VCaP (cell line): ENCODE measurements at regions not wholly inside any gene's neighbourhood (a gene's known extent, or its start where the extent isn't known, plus 50 kb on each side); places are given as distances from the start of the nearest gene placed in this dataset.

Source experiments
- H3K27ac ChIP-seq: fragments of 450-650 bp; 2 replicates; pipeline ENCODE4 v1.5.1; 2017
- CTCF ChIP-seq: fragments of 450-650 bp; conservative IDR thresholded peaks from 2 replicates; pipeline ENCODE4 v1.5.1; 2017; ENCODE audit warnings: mild to moderate bottlenecking, moderate library complexity

GRCh38 chr4:180589575-180589974 lies 1653.6 kb upstream of the TENM3 start:
- H3K27ac ChIP-seq, result no peak overlapping the region
- no peak for TF ChIP-seq CTCF

DNA sequence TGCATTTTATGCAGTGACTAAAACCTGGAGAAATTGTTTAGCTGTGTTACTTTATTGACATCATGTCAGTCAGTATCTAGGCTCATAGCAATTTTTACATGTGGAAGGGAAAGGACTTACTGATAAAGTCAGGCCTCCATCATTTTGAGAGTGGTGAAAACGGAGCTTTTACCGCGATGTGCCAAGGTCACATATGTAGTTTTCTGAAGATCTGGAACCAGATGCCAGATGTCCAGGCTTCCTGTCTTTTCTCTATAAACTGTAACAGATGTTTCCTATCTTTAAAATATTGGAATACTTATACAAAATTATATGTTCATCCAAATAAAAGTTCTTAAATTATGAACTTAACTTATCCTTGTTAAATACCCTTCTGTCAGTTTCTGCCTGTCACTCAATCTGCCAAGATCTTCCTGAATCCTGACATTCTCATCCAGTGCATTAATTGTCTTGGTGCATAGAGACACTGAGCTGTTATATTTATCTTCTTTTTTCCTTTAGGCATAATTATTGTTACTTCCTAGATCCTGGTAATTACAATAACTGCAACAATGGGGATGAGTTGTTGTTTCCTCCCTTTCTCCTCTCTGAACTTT lies 1646.2 kb upstream of the TENM3 start:
- no peak for TF ChIP-seq CTCF
- H3K27ac ChIP-seq, result no peak overlapping the region

GRCh38 chr4:180598281-180598680 lies 1644.9 kb upstream of the TENM3 start:
- no peak overlapping the region for H3K27ac ChIP-seq
- no peak for TF ChIP-seq CTCF

DNA sequence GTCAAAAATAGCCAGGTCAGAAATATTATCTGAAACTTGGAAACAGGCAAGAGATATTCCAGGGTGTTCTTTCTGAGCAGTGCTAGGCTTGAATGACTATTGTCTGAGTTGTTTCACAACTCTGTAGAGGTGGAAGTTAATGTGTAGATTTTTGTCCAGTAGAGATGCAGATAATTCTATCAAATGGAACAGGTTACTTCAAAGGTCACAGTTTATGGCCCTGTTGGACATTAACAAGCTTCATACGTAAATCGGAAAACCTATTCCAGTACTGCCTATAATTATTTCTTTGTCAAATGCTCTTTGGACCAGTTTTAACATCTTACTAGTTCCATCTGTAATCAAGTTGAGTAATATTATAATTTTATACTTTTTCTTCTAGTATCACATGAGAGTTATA lies 1639.4 kb upstream of the TENM3 start:
- no peak overlapping the region for H3K27ac ChIP-seq
- TF ChIP-seq CTCF, result no peak

DNA sequence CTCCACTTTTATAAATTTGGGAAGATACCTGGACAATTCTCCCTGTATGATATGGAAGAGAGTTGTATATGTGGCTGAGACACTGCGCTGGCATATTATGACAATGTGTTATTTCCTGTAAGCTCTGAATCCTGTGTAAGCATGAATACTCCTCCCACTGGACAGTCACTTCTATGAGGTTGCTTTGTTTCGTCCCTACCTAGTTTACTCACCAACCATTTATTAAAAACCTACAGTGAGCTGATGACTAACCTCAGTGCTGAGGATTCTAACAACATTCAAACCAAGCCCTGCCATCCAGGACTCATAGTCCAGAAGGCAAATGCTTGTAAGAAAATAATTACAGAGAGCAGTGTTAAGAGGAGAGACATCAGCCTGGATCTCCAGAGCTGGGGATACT lies 1632.9 kb upstream of the TENM3 start:
- H3K27ac ChIP-seq, result no peak overlapping the region
- TF ChIP-seq CTCF, result no peak

GRCh38 chr4:180615746-180616145 lies 1627.5 kb upstream of the TENM3 start:
- H3K27ac ChIP-seq, result no peak overlapping the region
- TF ChIP-seq CTCF, result no peak

DNA sequence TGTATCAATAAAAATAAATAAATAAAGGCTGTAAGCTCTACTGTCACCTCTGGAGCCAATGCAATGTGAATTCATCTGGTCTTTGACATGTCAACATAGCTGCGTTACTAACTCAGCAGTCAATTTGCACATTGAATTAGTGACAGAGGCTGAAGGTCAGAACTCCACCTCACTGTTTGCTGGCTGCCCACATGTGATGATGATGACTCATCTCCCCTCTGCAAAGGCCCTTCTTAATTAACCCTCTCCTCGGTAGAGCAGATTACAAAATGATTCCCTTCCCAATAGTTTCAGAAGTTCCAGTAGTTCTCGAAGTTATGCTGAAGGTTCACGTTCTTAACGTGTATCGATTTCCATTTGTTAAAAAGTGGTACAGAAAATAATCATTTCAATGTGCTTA lies 1626.0 kb upstream of the TENM3 start:
- H3K27ac ChIP-seq, result no peak overlapping the region
- no peak for TF ChIP-seq CTCF
